Activated naive CD8-positive, alpha-beta T cell treated with anti-CD3 and anti-CD28 coated beads for 36 hours (primary cell): ENCODE measurements at regions not wholly inside any gene's neighbourhood (a gene's known extent, or its start where the extent isn't known, plus 50 kb on each side); places are given as distances from the start of the nearest gene placed in this dataset.
"Not testable (repeated sequence)": the region's sequence is repeated elsewhere in the genome, so short reads cannot be mapped to it uniquely, and the experiment has no call there.

Experiments
- DNase-seq: peaks from one replicate; pipeline ENCODE4 v3.0.0; 2021
- H3K27ac Mint-ChIP-seq: one replicate; pipeline ENCODE4 v1.8.0; 2022; ENCODE audit warnings: mild to moderate bottlenecking, moderate library complexity, mixed read lengths
- H3K27me3 Mint-ChIP-seq: one replicate; pipeline ENCODE4 v1.8.0; 2022; ENCODE audit warnings: mild to moderate bottlenecking, mixed read lengths
- H3K36me3 Mint-ChIP-seq: one replicate; pipeline ENCODE4 v1.8.0; 2021; ENCODE audit warnings: mild to moderate bottlenecking, mixed read lengths
- H3K4me1 Mint-ChIP-seq: one replicate; pipeline ENCODE4 v1.8.0; 2021; ENCODE audit warnings: mixed read lengths
- H3K4me3 Mint-ChIP-seq: one replicate; pipeline ENCODE4 v1.8.0; 2022; ENCODE audit warnings: mild to moderate bottlenecking, moderate library complexity, mixed read lengths
- H3K9me3 Mint-ChIP-seq: one replicate; pipeline ENCODE4 v1.8.0; 2022; ENCODE audit warnings: mixed read lengths

GRCh38 chr9:87198716-87199115, 251.4 kb upstream of the GAS1 start:
- Mint-ChIP-seq H3K4me1 (peaks cover 2% of the 10 kb centered on the region), H3K9me3 (no peaks in the 10 kb centered on the region), H3K36me3 (no peaks in the 10 kb centered on the region), H3K27me3 (peaks cover 28% of the 10 kb centered on the region), H3K27ac (no peak overlapping the region), H3K4me3 (no peak overlapping the region)
- no peak for DNase-seq

GRCh38 chr9:87199278-87199677, 252.0 kb upstream of the GAS1 start:
- H3K9me3 Mint-ChIP-seq: no peaks in the 10 kb centered on the region
- peaks cover 2% of the 10 kb centered on the region for H3K4me1 Mint-ChIP-seq
- no peak for DNase-seq
- H3K27me3 Mint-ChIP-seq: peaks cover 28% of the 10 kb centered on the region
- H3K4me3 Mint-ChIP-seq: no peak overlapping the region
- H3K36me3 Mint-ChIP-seq: no peaks in the 10 kb centered on the region
- no peak overlapping the region for H3K27ac Mint-ChIP-seq

- H3K9me3 Mint-ChIP-seq: no peaks in the 10 kb centered on the region
- H3K27ac Mint-ChIP-seq: no peak overlapping the region
- H3K4me3 Mint-ChIP-seq: no peak overlapping the region
- no peak for DNase-seq
- peaks cover 28% of the 10 kb centered on the region for H3K27me3 Mint-ChIP-seq
- no peaks in the 10 kb centered on the region for H3K36me3 Mint-ChIP-seq
- peaks cover 2% of the 10 kb centered on the region for H3K4me1 Mint-ChIP-seq
Measured at GRCh38 chr9:87199782-87200181, 252.5 kb upstream of the GAS1 start.

GRCh38 chr9:87201351-87201751, 254.0 kb upstream of the GAS1 start:
- no peak overlapping the region for H3K4me3 Mint-ChIP-seq
- no peaks in the 10 kb centered on the region for H3K9me3 Mint-ChIP-seq
- peaks cover under 1% of the 10 kb centered on the region for H3K4me1 Mint-ChIP-seq
- DNase-seq: no peak
- H3K27ac Mint-ChIP-seq: no peak overlapping the region
- H3K36me3 Mint-ChIP-seq: no peaks in the 10 kb centered on the region
- peaks cover 15% of the 10 kb centered on the region for H3K27me3 Mint-ChIP-seq

GRCh38 chr9:87206064-87206661, 258.9 kb upstream of the GAS1 start:
- Mint-ChIP-seq H3K36me3 (no peaks in the 10 kb centered on the region), H3K27ac (no peak overlapping the region), H3K4me1 (no peaks in the 10 kb centered on the region), H3K4me3 (no peak overlapping the region), H3K27me3 (no peaks in the 10 kb centered on the region), H3K9me3 (no peaks in the 10 kb centered on the region)
- no peak for DNase-seq

- H3K9me3 Mint-ChIP-seq, H3K27me3 Mint-ChIP-seq, DNase-seq, H3K27ac Mint-ChIP-seq, H3K36me3 Mint-ChIP-seq, H3K4me3 Mint-ChIP-seq, H3K4me1 Mint-ChIP-seq: not testable (repeated sequence)
Measured at GRCh38 chr9:87210658-87211057, 263.4 kb upstream of the GAS1 start.

- Mint-ChIP-seq H3K4me1 (no peaks in the 10 kb centered on the region), H3K4me3 (no peak overlapping the region), H3K27ac (no peak overlapping the region), H3K36me3 (no peaks in the 10 kb centered on the region), H3K27me3 (no peaks in the 10 kb centered on the region), H3K9me3 (no peaks in the 10 kb centered on the region)
- no peak for DNase-seq
Measured at GRCh38 chr9:87211669-87212068, 264.4 kb upstream of the GAS1 start.

- H3K27me3 Mint-ChIP-seq: no peaks in the 10 kb centered on the region
- H3K9me3 Mint-ChIP-seq: no peaks in the 10 kb centered on the region
- DNase-seq: no peak
- H3K4me3 Mint-ChIP-seq: no peak overlapping the region
- no peaks in the 10 kb centered on the region for H3K36me3 Mint-ChIP-seq
- H3K27ac Mint-ChIP-seq: no peak overlapping the region
- no peaks in the 10 kb centered on the region for H3K4me1 Mint-ChIP-seq
Measured at GRCh38 chr9:87212605-87213021, 265.3 kb upstream of the GAS1 start.

- DNase-seq: no peak
- H3K4me1 Mint-ChIP-seq: no peaks in the 10 kb centered on the region
- H3K36me3 Mint-ChIP-seq: no peaks in the 10 kb centered on the region
- H3K9me3 Mint-ChIP-seq: no peaks in the 10 kb centered on the region
- H3K4me3 Mint-ChIP-seq: no peak overlapping the region
- no peaks in the 10 kb centered on the region for H3K27me3 Mint-ChIP-seq
- H3K27ac Mint-ChIP-seq: no peak overlapping the region
Measured at GRCh38 chr9:87213948-87214347, 266.6 kb upstream of the GAS1 start.

GRCh38 chr9:87214991-87215390, 267.7 kb upstream of the GAS1 start:
- no peaks in the 10 kb centered on the region for H3K4me1 Mint-ChIP-seq
- no peaks in the 10 kb centered on the region for H3K9me3 Mint-ChIP-seq
- no peaks in the 10 kb centered on the region for H3K36me3 Mint-ChIP-seq
- H3K4me3 Mint-ChIP-seq: no peak overlapping the region
- no peak for DNase-seq
- no peak overlapping the region for H3K27ac Mint-ChIP-seq
- H3K27me3 Mint-ChIP-seq: no peaks in the 10 kb centered on the region

- H3K27ac Mint-ChIP-seq: no peak overlapping the region
- no peaks in the 10 kb centered on the region for H3K27me3 Mint-ChIP-seq
- no peaks in the 10 kb centered on the region for H3K4me1 Mint-ChIP-seq
- no peak for DNase-seq
- H3K9me3 Mint-ChIP-seq: no peaks in the 10 kb centered on the region
- no peak overlapping the region for H3K4me3 Mint-ChIP-seq
- H3K36me3 Mint-ChIP-seq: no peaks in the 10 kb centered on the region
Measured at GRCh38 chr9:87216036-87216435, 268.7 kb upstream of the GAS1 start.

- Mint-ChIP-seq H3K27ac (no peak overlapping the region), H3K4me1 (no peaks in the 10 kb centered on the region), H3K27me3 (peaks cover 4% of the 10 kb centered on the region), H3K36me3 (no peaks in the 10 kb centered on the region), H3K4me3 (no peak overlapping the region), H3K9me3 (no peaks in the 10 kb centered on the region)
- DNase-seq: no peak
Measured at GRCh38 chr9:87216897-87217455, 269.7 kb upstream of the GAS1 start.

GRCh38 chr9:87223392-87224246, 274.0 kb upstream of the DAPK1 start:
- DNase-seq: no peak
- H3K36me3 Mint-ChIP-seq: no peaks in the 10 kb centered on the region
- no peaks in the 10 kb centered on the region for H3K9me3 Mint-ChIP-seq
- no peak overlapping the region for H3K4me3 Mint-ChIP-seq
- no peaks in the 10 kb centered on the region for H3K4me1 Mint-ChIP-seq
- no peak overlapping the region for H3K27ac Mint-ChIP-seq
- H3K27me3 Mint-ChIP-seq: peaks cover 12% of the 10 kb centered on the region

GRCh38 chr9:87226896-87227295, 270.8 kb upstream of the DAPK1 start:
- peaks cover 9% of the 10 kb centered on the region for H3K27me3 Mint-ChIP-seq
- peaks cover 6% of the 10 kb centered on the region for H3K9me3 Mint-ChIP-seq
- no peaks in the 10 kb centered on the region for H3K36me3 Mint-ChIP-seq
- no peak for DNase-seq
- no peak overlapping the region for H3K4me3 Mint-ChIP-seq
- H3K27ac Mint-ChIP-seq: no peak overlapping the region
- no peaks in the 10 kb centered on the region for H3K4me1 Mint-ChIP-seq

GRCh38 chr9:87227456-87227855, 270.2 kb upstream of the DAPK1 start:
- peaks cover 6% of the 10 kb centered on the region for H3K9me3 Mint-ChIP-seq
- no peaks in the 10 kb centered on the region for H3K4me1 Mint-ChIP-seq
- H3K36me3 Mint-ChIP-seq: no peaks in the 10 kb centered on the region
- peaks cover 7% of the 10 kb centered on the region for H3K27me3 Mint-ChIP-seq
- DNase-seq: no peak
- H3K27ac Mint-ChIP-seq: no peak overlapping the region
- no peak overlapping the region for H3K4me3 Mint-ChIP-seq

- DNase-seq: no peak
- Mint-ChIP-seq H3K4me3 (no peak overlapping the region), H3K27me3 (peaks cover 7% of the 10 kb centered on the region), H3K4me1 (no peaks in the 10 kb centered on the region), H3K36me3 (no peaks in the 10 kb centered on the region), H3K9me3 (peaks cover 6% of the 10 kb centered on the region), H3K27ac (no peak overlapping the region)
Measured at GRCh38 chr9:87229108-87229507, 268.6 kb upstream of the DAPK1 start.
